MCF 10A (cell line): ENCODE measurements at regions not wholly inside any gene's neighbourhood (a gene's known extent, or its start where the extent isn't known, plus 50 kb on each side); places are given as distances from the start of the nearest gene placed in this dataset.

Experiments
- BruUV-seq: library from RNA; stranded (reverse); fragments of 400-500 nt; replicated peaks from 2 replicates; lab custom pipeline; 2021; lab: Mats Ljungman, UMichigan
- CTCF ChIA-PET: fragments of 300-600 bp; sonication (Branson Sonifier 250); formaldehyde crosslinking; extraction: SDS; loops from one replicate; lab custom pipeline; 2021; ENCODE audit warnings: antibody characterized with exemption, inconsistent platforms; lab: Yijun Ruan, JAX
- POLR2A ChIA-PET: fragments of 300-600, 350-650 bp; sonication (Branson Sonifier 250); formaldehyde crosslinking; extraction: SDS; loops from one replicate; lab custom pipeline; 2020; ENCODE audit warnings: antibody characterized with exemption, inconsistent platforms; lab: Yijun Ruan, JAX
- DNase-seq: peaks from one replicate; pipeline ENCODE4 v3.0.0-alpha.2; 2018; ENCODE audit not compliant: unreplicated experiment
- H3K27ac Mint-ChIP-seq: one replicate; pipeline ENCODE4 v1.8.0; 2022; ENCODE audit warnings: mild to moderate bottlenecking, low read depth, mixed read lengths; ENCODE audit not compliant: unreplicated experiment
- H3K27me3 Mint-ChIP-seq: one replicate; pipeline ENCODE4 v1.8.0; 2022; ENCODE audit warnings: mixed read lengths; ENCODE audit not compliant: insufficient read depth, unreplicated experiment
- H3K36me3 Mint-ChIP-seq: one replicate; pipeline ENCODE4 v1.8.0; 2022; ENCODE audit warnings: mild to moderate bottlenecking, moderate library complexity, mixed read lengths; ENCODE audit not compliant: insufficient read depth, unreplicated experiment
- H3K4me1 Mint-ChIP-seq: one replicate; pipeline ENCODE4 v1.8.0; 2022; ENCODE audit warnings: mixed read lengths; ENCODE audit not compliant: insufficient read depth, unreplicated experiment
- H3K4me3 Mint-ChIP-seq: one replicate; pipeline ENCODE4 v1.8.0; 2022; ENCODE audit warnings: mild to moderate bottlenecking, moderate library complexity, mixed read lengths; ENCODE audit not compliant: unreplicated experiment
- H3K9me3 Mint-ChIP-seq: one replicate; pipeline ENCODE4 v1.8.0; 2022; ENCODE audit warnings: mixed read lengths; ENCODE audit not compliant: unreplicated experiment
- CTCF ChIP-seq: fragments of 200-600 bp; IDR thresholded peaks from one replicate; pipeline ENCODE4 v1.8.0; 2022; ENCODE audit warnings: antibody characterized with exemption, mild to moderate bottlenecking; ENCODE audit not compliant: unreplicated experiment
- intact Hi-C: fragments of 100-400 bp; cut with micrococcal nuclease; formaldehyde crosslinking; loops from 2 replicates; pipeline ENCODE4 v1.14.1; 2022

GRCh38 chr6:14031516-14031915 lies 86.1 kb upstream of the CD83 start:
- intact Hi-C loops = no loop called here
- POLR2A ChIA-PET = interaction anchor here (0.6 kb wide), 1 partner anchor 550 kb away, joined by 3 read pairs; no protein-coding TSS in a partner anchor

DNA sequence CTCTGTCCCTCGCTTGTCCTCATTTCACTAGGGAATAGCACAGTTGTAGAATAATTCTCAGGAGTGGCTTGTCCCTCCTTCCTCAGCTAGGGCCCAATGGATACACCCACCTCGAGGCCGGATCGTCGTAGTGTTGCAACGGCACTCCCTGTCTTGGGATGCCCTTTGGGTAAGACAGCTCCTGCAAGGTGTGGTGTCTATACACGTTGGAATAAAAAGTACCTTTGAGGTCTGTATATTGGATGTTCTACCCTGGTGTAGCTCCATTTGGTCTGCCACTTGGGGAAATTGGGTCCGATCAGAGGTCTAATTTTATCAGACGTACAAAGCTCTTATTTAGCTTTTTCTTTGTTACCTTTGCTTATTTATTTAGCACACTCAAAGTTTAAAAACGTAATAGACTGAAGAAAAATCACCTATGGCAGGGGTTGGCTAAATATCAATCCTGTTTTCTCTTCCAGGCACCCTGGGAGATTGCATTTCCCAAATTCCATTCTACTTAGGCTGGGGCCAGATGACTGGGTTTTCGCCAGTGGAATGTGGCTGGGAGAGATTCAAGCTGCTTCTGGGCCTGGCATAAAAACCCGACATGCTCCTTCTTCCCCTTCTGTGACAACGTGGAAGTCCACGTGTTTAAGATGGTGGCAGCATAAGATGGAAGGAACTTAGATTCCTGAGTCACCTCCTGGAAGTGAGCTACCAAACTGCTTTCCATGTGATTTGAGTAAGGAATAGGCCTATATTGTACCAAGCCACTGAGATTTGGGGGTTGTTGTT lies 82.3 kb upstream of the CD83 start:
- ChIA-PET POLR2A (no interaction called here), CTCF (interaction anchor here (0.6 to 5.5 kb wide), 3 partner anchors 10 to 126 kb away, joined by 3 to 45 read pairs (median 4); no protein-coding TSS in a partner anchor)
- TF ChIP-seq CTCF = no peak
- BruUV-seq = no TSS peak
- H3K9me3 Mint-ChIP-seq = no peaks in the 10 kb centered on the region
- H3K4me3 Mint-ChIP-seq = no peak overlapping the region
- no peak overlapping the region for H3K27ac Mint-ChIP-seq
- intact Hi-C loops = no loop called here
- H3K36me3 Mint-ChIP-seq = no peaks in the 10 kb centered on the region
- peaks cover 14% of the 10 kb centered on the region for H3K27me3 Mint-ChIP-seq
- H3K4me1 Mint-ChIP-seq = no peaks in the 10 kb centered on the region
- DNase-seq = no peak

More at GRCh38 chr6:14031516-14031915, 86.1 kb upstream of the CD83 start:
- Mint-ChIP-seq H3K4me1 (no peaks in the 10 kb centered on the region), H3K36me3 (no peaks in the 10 kb centered on the region), H3K27me3 (peaks cover 26% of the 10 kb centered on the region), H3K4me3 (no peak overlapping the region), H3K27ac (no peak overlapping the region), H3K9me3 (no peaks in the 10 kb centered on the region)
- no peak for DNase-seq
- CTCF ChIA-PET = interaction anchor here (0.8 to 2.1 kb wide), 4 partner anchors 13 to 158 kb away, joined by 3 to 9 read pairs (median 4); no protein-coding TSS in a partner anchor
- no peak for TF ChIP-seq CTCF
- BruUV-seq = no TSS peak

GRCh38 chr6:14035874-14036273 lies 81.7 kb upstream of the CD83 start:
- Mint-ChIP-seq H3K4me1 (no peaks in the 10 kb centered on the region), H3K36me3 (no peaks in the 10 kb centered on the region), H3K9me3 (no peaks in the 10 kb centered on the region), H3K4me3 (no peak overlapping the region), H3K27me3 (peaks cover 11% of the 10 kb centered on the region), H3K27ac (no peak overlapping the region)
- no TSS peak for BruUV-seq
- intact Hi-C loops = no loop called here
- no peak for TF ChIP-seq CTCF
- no peak for DNase-seq
- ChIA-PET POLR2A (no interaction called here), CTCF (interaction anchor here (0.9 to 5.5 kb wide), 3 partner anchors 11 to 127 kb away, joined by 3 to 45 read pairs (median 3); no protein-coding TSS in a partner anchor)

- H3K4me1 Mint-ChIP-seq = no peaks in the 10 kb centered on the region
- no peaks in the 10 kb centered on the region for H3K36me3 Mint-ChIP-seq
- peaks cover under 1% of the 10 kb centered on the region for H3K27me3 Mint-ChIP-seq
- no peak overlapping the region for H3K4me3 Mint-ChIP-seq
- ChIA-PET CTCF (interaction anchor here (0.6 to 5.5 kb wide), 7 partner anchors 10 to 133 kb away, joined by 3 to 45 read pairs (median 4); partner anchors contain the start of gene CD83), POLR2A (interaction anchor here (0.6 to 1.3 kb wide), 5 partner anchors 10 to 150 kb away, joined by 3 to 6 read pairs (median 4); no protein-coding TSS in a partner anchor)
- intact Hi-C loops = no loop called here
- no TSS peak for BruUV-seq
- H3K27ac Mint-ChIP-seq = no peak overlapping the region
- DNase-seq = no peak
- TF ChIP-seq CTCF = no peak
- H3K9me3 Mint-ChIP-seq = no peaks in the 10 kb centered on the region
These were observed 80.7 kb upstream of the CD83 start for GRCh38 chr6:14036911-14037310.
